B cell (primary cell): ENCODE measurements at regions not wholly inside any gene's neighbourhood (a gene's known extent, or its start where the extent isn't known, plus 50 kb on each side); places are given as distances from the start of the nearest gene placed in this dataset.

ENCODE experiments used
- ATAC-seq: fragments of 200-7000 bp; cut with Tn5 transposase; one replicate; pipeline ENCODE4 v1.10.0; 2021; ENCODE audit warnings: low read depth, mild to moderate bottlenecking, moderate number of reproducible peaks, moderate library complexity
- CTCF ChIA-PET: fragments of 350-600 bp; sonication (Branson Sonifier 250); formaldehyde crosslinking; loops from one replicate; lab custom pipeline; 2021; ENCODE audit warnings: antibody characterized with exemption, inconsistent platforms; lab: Charles Lee
- POLR2A ChIA-PET: fragments of 350-600 bp; sonication (Branson Sonifier 250); formaldehyde crosslinking; loops from one replicate; lab custom pipeline; 2021; ENCODE audit warnings: antibody characterized with exemption; lab: Charles Lee
- DNase-seq: peaks from one replicate; pipeline ENCODE4 v3.0.0; 2013
- H2AFZ ChIP-seq: 2 replicates; pipeline ENCODE4 v1.6.1; 2012; ENCODE audit warnings: mild to moderate bottlenecking, low read depth, low read length; ENCODE audit not compliant: insufficient read depth, poor library complexity, severe bottlenecking
- H3K27ac ChIP-seq, 2 donors: 1 replicate in 1 of 2; 2 replicates in 1 of 2; pipeline ENCODE4 v1.5.1; 2012 to 2013; ENCODE audit warnings: low read length in 2 of 2, mild to moderate bottlenecking in 2 of 2, moderate library complexity in 1 of 2
- H3K27me3 ChIP-seq, 4 experiments: fragments of 200-600 bp in 1 of 4; sonication (generic) in 1 of 4; replicated peaks in 1 of 4; 1 replicate in 2 of 4; 2 replicates in 2 of 4; pipeline versions ENCODE4 v1.6.1 to v1.7.0; 2013 to 2016; ENCODE audit warnings: low read length in 3 of 4, mild to moderate bottlenecking in 2 of 4, mixed read lengths in 1 of 4, moderate library complexity in 1 of 4; ENCODE audit not compliant: insufficient read depth in 4 of 4, control insufficient read depth in 3 of 4; ENCODE audit errors: control extremely low read depth in 1 of 4
- H3K36me3 ChIP-seq, 2 experiments: replicated peaks in 1 of 2; 1 replicate in 1 of 2; 2 replicates in 1 of 2; pipeline versions ENCODE4 v1.6.1 to v1.7.1; 2013; ENCODE audit warnings: low read length in 1 of 2; ENCODE audit not compliant: insufficient read depth in 2 of 2, control insufficient read depth in 1 of 2; ENCODE audit errors: control extremely low read depth in 1 of 2, extremely low read depth in 1 of 2
- H3K4me1 ChIP-seq, 2 donors: fragments of 200-600 bp in 1 of 2; sonication (generic) in 1 of 2; 1 replicate in 1 of 2; 2 replicates in 1 of 2; pipeline versions ENCODE4 v1.5.1 to v1.6.1; 2013 to 2017; ENCODE audit warnings: low read length in 2 of 2; ENCODE audit not compliant: control insufficient read depth in 2 of 2, insufficient read depth in 2 of 2
- H3K4me2 ChIP-seq: replicated peaks from 2 replicates; pipeline ENCODE3; 2012; ENCODE audit warnings: mild to moderate bottlenecking, low read depth, low read length; ENCODE audit not compliant: poor library complexity, severe bottlenecking
- H3K4me3 ChIP-seq, 5 experiments: fragments of 200-600 bp in 1 of 5; sonication (generic) in 1 of 5; 1 replicate in 3 of 5; 2 replicates in 2 of 5; pipeline versions ENCODE4 v1.5.1 to v1.7.0; 2011 to 2016; ENCODE audit warnings: low read length in 4 of 5, mild to moderate bottlenecking in 4 of 5, low read depth in 2 of 5, control low read depth in 1 of 5, moderate library complexity in 1 of 5; ENCODE audit not compliant: insufficient read depth in 1 of 5; ENCODE audit errors: control extremely low read depth in 1 of 5, extremely low read depth in 1 of 5
- H3K79me2 ChIP-seq: fragments of 200-600 bp; sonication (generic); one replicate; pipeline ENCODE4 v1.6.0; 2016; ENCODE audit warnings: low read length; ENCODE audit not compliant: control insufficient read depth, insufficient read depth
- H3K9ac ChIP-seq: fragments of 200-600 bp; sonication (generic); 2 replicates; pipeline ENCODE4 v1.6.1; 2017; ENCODE audit warnings: mild to moderate bottlenecking, low read length, moderate library complexity
- H3K9me3 ChIP-seq, 3 donors: one replicate each; pipeline versions ENCODE4 v1.6.1 to v1.7.1; 2013; ENCODE audit warnings: low read length in 2 of 3; ENCODE audit not compliant: control insufficient read depth in 2 of 3, insufficient read depth in 1 of 3; ENCODE audit errors: control extremely low read depth in 1 of 3
- H4K20me1 ChIP-seq: 2 replicates; pipeline ENCODE4 v1.6.0; 2012; ENCODE audit warnings: mild to moderate bottlenecking, low read length; ENCODE audit not compliant: insufficient read depth, control insufficient read depth, poor library complexity, severe bottlenecking
- H3K27ac Mint-ChIP-seq: one replicate; pipeline ENCODE4 v1.8.0; 2021; ENCODE audit warnings: mixed read lengths
- H3K27me3 Mint-ChIP-seq: one replicate; pipeline ENCODE4 v1.8.0; 2021; ENCODE audit warnings: mixed read lengths
- H3K4me1 Mint-ChIP-seq: one replicate; pipeline ENCODE4 v1.8.0; 2021; ENCODE audit warnings: mixed read lengths
- H3K4me3 Mint-ChIP-seq: one replicate; pipeline ENCODE4 v1.8.0; 2021; ENCODE audit warnings: mixed read lengths
- H3K9me3 Mint-ChIP-seq: one replicate; pipeline ENCODE4 v1.8.0; 2022; ENCODE audit warnings: mixed read lengths; ENCODE audit not compliant: insufficient read depth
- CTCF ChIP-seq: fragments of 200-600 bp; IDR thresholded peaks from one replicate; pipeline ENCODE4 v1.8.0; 2022; ENCODE audit warnings: antibody characterized with exemption, mild to moderate bottlenecking
- EZH2 ChIP-seq: IDR thresholded peaks from 2 replicates; pipeline ENCODE4 v1.6.1; 2012; ENCODE audit warnings: borderline replicate concordance, low read depth, mild to moderate bottlenecking, moderate library complexity, low read length; ENCODE audit not compliant: insufficient read depth, poor library complexity, severe bottlenecking
- WGBS: methylation state at CpG from one replicate; pipeline ENCODE4 v1.1.5; 2013; ENCODE audit warnings: missing lambda C conversion rate; ENCODE audit not compliant: insufficient coverage; 5-methylcytosine and 5-hydroxymethylcytosine counted together
- intact Hi-C: fragments of 100-400 bp; cut with micrococcal nuclease; formaldehyde crosslinking; loops from one replicate; pipeline ENCODE4 v1.10.0; 2022

GRCh38 chr21:14321042-14321441, 61.9 kb downstream of the HSPA13 start:
- peaks cover 14% of the 10 kb centered on the region for H3K27me3 Mint-ChIP-seq
- intact Hi-C loops = no loop called here
- no peak overlapping the region for H3K27ac ChIP-seq

GRCh38 chr21:14319805-14320204, 63.1 kb downstream of the HSPA13 start:
- H3K79me2 ChIP-seq = no peaks in the 10 kb centered on the region
- intact Hi-C loops = no loop called here
- H3K9ac ChIP-seq = no peak overlapping the region
- Mint-ChIP-seq H3K4me1 (no peaks in the 10 kb centered on the region), H3K27ac (no peak overlapping the region), H3K9me3 (no peaks in the 10 kb centered on the region), H3K27me3 (peaks cover 9% of the 10 kb centered on the region), H3K4me3 (no peak overlapping the region)
- no peaks in the 10 kb centered on the region for H3K36me3 ChIP-seq
- H3K27me3 ChIP-seq = no peaks in the 10 kb centered on the region
- H3K4me3 ChIP-seq = no peak overlapping the region
- CTCF ChIA-PET = no interaction called here
- DNase-seq = no peak
- no peak overlapping the region for H3K4me2 ChIP-seq
- TF ChIP-seq CTCF = no peak
- no peak for TF ChIP-seq EZH2
- ATAC-seq = no peak
- peaks cover 0 to 1% (median 0%) of the 10 kb centered on the region in 3 donors for H3K9me3 ChIP-seq
- POLR2A ChIA-PET = no interaction called here
- WGBS = 80% methylated on average over 1 of the region's 1 CpG
- H2AFZ ChIP-seq = no peak overlapping the region
- H3K27ac ChIP-seq = no peak overlapping the region
- no peaks in the 10 kb centered on the region for H3K4me1 ChIP-seq
- H4K20me1 ChIP-seq = no peaks in the 10 kb centered on the region

More at GRCh38 chr21:14321042-14321441, 61.9 kb downstream of the HSPA13 start:
- Histone ChIP-seq H3K4me2 (no peak overlapping the region), H3K9ac (no peak overlapping the region), H4K20me1 (no peaks in the 10 kb centered on the region), H3K4me3 (no peak overlapping the region), H3K4me1 (no peaks in the 10 kb centered on the region), H3K36me3 (no peaks in the 10 kb centered on the region), H3K79me2 (no peaks in the 10 kb centered on the region), H2AFZ (no peak overlapping the region), H3K27me3 (no peaks in the 10 kb centered on the region), H3K9me3 (peaks cover 0 to 1% (median 0%) of the 10 kb centered on the region in 3 donors)
- no peak overlapping the region for H3K4me3 Mint-ChIP-seq
- no peaks in the 10 kb centered on the region for H3K4me1 Mint-ChIP-seq
- ATAC-seq = no peak
- H3K9me3 Mint-ChIP-seq = no peaks in the 10 kb centered on the region
- 75% methylated on average over 2 of the region's 5 CpGs for WGBS
- no peak overlapping the region for H3K27ac Mint-ChIP-seq
- ChIA-PET CTCF (interaction anchor here (0.7 kb wide), 1 partner anchor 115 kb away, joined by 3 read pairs; no protein-coding TSS in a partner anchor), POLR2A (no interaction called here)
- no peak for DNase-seq
- TF ChIP-seq EZH2 (no peak), CTCF (no peak)
